Caki2 (cell line): ENCODE measurements at regions not wholly inside any gene's neighbourhood (a gene's known extent, or its start where the extent isn't known, plus 50 kb on each side); places are given as distances from the start of the nearest gene placed in this dataset.
"Not testable (repeated sequence)": the region's sequence is repeated elsewhere in the genome, so short reads cannot be mapped to it uniquely, and the experiment has no call there.

ENCODE experiments used
- DNase-seq: peaks from one replicate; pipeline ENCODE4 v3.0.0-alpha.2; 2015; ENCODE audit warnings: low read depth
- in situ Hi-C: cut with HindIII; loops from 2 replicates; pipeline ENCODE4 v1.10.0; 2016; ENCODE audit warnings: low sequenced_read_pairs, low pct_unique_long_range_greater_than_20kb, mixed read lengths

DNA sequence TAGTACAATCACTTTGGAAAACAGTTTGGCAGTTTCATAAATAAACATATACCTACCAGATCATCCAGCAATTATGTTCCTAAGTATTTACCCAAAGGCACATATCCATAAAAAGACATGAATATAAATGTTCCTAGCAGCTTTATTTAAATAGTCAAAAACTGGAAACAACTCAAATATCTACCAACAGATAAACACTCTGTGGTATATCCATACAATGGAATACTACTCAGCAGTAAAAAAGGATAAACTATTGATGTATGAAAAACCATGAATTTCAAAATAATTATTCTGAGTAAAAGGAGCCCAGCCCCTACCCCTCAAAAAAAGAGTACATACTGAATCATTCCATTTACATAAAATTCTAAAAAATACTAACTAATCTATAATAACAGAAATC lies 232.7 kb upstream of the SLC30A5 start:
- in situ Hi-C loops: no loop called here
- no peak for DNase-seq

DNA sequence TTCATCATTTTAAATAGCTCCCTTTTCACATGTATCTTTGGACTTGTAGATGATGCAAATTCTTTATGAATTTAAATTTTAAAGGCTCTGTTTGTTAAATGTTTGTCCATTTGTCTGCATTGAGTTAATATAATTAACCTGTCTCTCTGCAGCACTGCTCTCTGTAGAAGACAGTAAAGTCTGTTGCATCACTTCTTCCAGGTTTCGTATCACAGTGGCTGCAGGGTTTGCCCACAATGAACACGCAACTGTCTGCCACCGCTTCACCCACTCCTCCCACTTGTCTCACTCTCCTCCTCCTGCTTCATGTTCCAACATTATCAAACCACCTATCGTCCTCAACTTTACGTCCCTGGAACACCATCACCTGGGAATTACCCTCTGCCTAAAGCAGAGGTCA lies 231.3 kb upstream of the SLC30A5 start:
- no peak for DNase-seq

DNA sequence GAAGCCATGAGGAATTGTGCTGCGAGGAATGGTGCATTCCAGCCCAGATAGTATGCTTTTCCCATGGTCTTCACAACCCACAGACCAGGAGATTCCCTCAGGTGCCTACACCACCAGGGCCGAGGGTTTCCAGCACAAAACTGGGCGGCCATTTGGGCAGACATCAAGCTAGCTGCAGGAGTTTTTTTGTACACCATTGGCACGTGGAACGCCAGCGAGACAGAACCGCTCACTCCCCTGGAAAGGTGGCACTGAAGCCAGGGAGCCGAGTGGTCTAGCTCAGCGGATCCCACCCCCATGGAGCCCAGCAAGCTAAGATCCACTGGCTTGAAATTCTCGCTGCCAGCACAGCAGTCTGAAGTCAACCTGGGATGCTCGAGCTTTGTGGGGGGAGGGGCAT lies 228.6 kb upstream of the SLC30A5 start:
- DNase-seq, in situ Hi-C loops: not testable (repeated sequence)

More for the DNA sequence above, 231.3 kb upstream of the SLC30A5 start:
- in situ Hi-C loops: no loop called here

DNA sequence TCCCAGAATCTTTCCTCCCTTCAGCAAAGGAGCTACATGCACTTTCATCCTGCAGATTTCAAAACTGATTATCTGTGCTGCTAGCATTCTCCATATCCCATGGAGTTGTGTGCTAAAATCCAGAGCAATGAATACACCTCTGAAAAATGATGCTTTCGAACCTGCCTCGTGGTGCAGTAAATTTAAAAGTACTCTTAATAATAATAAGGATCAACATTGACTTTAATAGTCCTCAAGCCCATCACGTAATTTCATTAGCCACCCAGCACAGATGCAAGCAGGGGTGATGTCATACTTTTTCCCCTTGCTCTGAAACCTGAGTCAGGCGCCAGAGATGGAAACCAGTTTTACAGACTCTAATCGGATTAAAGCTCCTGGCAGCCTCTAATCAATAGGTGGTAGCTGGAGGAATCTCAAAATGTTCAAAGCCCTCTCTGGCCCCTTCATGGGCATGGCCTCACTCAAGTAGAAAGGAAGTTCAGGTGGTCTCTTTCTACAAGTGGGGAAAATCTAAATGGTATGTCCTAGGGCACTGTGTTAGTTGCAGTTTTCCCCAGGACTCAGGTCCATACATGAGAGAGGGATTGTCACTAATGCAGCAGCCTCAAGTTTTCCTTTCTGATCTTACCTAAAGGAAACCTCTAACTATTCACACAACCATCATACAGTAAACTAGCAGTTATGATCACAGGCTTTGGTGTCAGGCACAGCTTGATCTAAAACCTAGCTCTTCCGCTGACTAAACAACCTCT lies 221.6 kb upstream of the SLC30A5 start:
- in situ Hi-C loops: no loop called here
- DNase-seq: no peak

DNA sequence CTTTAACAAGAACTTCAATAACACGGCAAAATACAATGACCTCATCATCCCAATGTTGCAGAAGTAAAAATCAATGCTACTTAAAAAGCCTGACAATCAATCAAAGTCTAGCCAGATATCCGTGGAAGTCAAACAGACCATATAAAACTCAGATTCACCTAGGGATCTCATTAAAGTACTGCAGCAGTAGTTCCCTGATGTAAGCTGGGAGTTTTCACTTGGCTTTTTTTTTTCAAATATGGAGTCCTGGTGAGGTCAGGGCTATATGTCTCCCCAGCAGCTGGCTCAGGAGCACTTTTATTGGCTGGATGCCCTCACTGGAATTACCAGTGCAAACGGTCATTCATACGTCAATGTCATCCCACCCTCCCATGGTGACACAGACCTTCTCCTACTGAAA lies 220.6 kb upstream of the SLC30A5 start:
- DNase-seq: no peak
- in situ Hi-C loops: no loop called here

DNA sequence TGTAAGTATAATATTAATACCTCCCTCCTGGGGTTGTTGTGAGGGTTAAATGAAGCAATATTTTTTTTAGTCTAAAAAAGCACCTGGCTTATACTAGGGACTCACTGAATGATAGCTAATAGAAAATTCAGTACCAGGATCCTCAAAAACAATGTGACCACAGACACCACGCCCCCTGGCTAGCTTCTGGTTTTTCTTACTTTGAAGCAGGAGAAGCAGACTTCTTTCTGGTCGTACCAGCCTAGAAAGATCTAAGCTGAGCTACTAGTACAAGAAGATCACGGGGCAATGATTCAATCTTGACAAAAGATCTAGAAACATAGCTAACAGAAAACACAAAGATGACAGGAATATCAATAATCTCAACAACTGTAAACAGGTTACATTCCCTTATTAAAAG lies 218.5 kb upstream of the SLC30A5 start:
- DNase-seq: no peak
- in situ Hi-C loops: no loop called here

DNA sequence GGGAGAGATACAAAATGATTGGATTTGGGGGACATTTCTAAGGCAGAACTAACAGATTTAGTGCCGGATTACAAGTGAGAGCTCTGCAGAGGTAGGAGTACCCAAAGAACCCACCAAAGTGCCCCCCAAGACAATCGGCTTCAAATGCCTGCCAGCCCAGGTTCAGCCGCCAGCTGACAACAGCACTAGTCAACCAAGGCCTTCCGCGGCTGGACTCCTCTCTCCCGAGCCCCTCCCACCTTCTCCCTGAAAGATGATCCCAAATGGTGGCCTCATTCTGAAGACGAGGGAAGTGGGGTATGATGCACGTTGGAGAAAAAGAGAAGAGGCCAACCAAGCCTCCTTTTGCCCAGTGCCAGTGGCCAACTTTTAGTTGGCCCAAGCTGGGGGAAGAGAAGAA lies 210.4 kb upstream of the SLC30A5 start:
- in situ Hi-C loops: no loop called here
- no peak for DNase-seq

DNA sequence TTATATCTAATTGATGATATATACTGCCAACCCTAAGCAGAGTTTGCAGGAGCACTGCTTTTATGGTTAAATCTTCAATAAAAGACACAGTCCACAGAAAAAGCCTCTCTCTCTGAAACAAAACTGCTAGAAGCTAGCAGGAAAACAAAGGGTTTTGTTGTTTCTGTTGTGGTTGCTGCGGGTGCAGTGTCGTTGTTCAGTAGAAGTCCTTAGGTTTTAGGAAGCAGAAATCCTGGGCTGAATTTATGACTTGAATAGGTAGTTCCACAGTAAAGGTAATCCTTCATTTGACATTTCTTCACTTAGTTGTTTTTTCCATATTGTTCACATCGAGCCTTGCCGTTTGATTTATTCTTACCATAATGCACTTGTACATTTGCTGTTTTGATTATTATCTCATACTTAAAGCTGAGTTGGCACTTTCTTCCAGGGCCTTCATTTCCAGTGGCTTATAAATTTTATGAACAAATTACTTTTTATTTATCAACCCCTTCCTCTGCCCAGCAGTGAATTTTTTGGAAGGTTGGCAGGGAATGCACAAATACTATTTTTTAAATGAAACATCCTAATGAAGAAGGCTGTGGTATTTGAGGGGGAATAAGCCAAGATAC lies 209.6 kb upstream of the SLC30A5 start:
- in situ Hi-C loops: no loop called here

DNA sequence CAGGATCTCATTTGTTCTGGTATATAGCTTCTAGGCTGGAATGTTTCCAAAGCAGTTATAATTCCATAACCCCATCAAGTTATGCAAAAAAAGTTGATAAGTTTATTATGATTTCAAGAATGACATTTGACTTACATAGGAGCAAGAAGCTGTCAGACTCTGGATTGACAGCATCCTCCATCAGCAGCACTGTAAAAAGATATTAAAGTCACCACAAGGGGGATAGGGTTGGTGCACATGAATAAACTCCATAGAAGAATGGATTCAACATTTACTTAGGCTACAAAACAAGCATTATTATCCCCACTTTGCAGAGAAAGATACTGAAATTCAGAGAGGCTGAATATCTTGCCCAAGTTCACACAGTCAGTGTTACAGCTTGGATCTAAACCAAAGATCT lies 208.9 kb upstream of the SLC30A5 start:
- in situ Hi-C loops: no loop called here

More for the DNA sequence above, 209.6 kb upstream of the SLC30A5 start:
- DNase-seq: no peak

DNA sequence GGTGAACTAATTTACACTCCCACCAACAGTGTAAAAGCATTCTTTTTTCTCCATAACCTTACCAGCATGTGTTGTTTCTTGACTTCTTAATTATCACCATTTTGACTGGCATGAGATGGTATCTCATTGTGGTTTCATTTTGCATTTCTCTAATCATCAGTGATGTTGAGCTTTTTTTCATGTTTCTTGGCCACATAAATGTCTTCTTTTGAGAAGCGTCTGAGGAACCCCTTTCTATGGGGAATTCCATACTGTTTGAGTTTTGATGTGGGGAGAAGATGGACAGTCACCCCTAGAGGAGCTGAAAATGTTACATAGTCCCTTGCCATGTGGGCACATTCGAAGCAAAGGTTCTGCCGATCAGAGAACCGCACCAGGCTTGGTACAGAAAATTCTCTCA lies 207.0 kb upstream of the SLC30A5 start:
- no peak for DNase-seq
- in situ Hi-C loops: no loop called here

More for the DNA sequence above, 208.9 kb upstream of the SLC30A5 start:
- DNase-seq: no peak

DNA sequence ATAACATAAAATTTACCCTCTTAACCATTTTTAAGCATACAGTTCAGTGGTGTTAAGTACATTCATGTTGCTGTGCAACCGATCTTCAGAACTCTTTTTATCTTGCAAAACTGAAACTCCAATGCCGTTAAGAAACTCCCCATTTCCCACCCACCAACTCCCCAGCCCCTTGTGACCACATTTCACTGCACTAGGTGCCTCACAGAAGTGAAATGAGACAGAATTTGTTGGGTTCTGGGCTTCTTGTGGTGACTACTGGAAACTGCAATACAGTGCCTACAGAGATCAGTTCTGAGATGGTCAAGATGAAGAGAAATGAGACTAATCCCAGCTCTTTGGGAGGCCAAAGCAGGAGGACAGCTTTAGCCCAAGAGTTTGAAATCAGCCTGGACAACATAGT lies 202.1 kb upstream of the SLC30A5 start:
- no peak for DNase-seq
- in situ Hi-C loops: no loop called here

DNA sequence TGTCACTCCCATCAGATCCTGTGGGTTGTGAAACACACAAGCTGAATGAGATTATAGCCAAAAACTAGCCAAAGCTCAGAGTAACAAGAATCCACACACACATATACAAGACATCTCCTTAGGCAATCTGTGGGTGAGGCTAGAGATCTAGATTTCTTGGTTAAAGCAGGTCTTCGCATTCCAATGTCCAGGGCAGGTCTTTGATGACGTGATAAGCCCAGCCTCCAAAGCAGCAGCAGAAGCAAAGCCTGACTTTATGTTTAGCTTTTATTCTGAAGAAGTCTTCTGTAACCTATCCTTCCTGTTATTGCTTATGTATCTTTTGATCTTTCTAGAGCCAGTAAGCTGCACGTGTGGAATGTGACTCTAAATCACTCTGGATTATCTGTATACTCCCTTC lies 199.1 kb upstream of the SLC30A5 start:
- in situ Hi-C loops: no loop called here
- DNase-seq: no peak

DNA sequence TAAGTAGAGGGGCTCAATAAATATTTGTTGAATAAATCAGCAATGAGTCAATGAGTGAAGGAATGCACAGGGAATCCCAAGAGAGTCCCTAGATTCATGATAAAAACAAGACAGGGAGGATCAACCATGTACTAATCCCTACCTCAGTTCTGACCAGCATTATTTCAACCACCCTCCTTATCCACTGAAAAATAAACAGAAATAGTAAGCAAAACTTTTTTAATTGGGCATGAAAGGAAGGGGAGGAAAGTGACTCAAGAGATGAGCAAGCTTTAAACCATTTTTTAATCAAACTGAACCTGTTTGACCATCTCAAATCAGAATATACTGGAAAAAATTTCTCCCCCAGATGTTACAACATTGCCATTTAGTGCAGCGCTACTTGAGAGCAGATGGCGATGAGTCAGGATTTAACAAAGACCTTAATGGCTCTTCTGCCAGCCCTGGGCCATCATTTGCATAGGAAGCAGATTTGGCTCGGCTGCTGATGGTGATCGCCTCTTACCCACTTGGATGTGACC lies 194.8 kb upstream of the SLC30A5 start:
- in situ Hi-C loops: no loop called here
- DNase-seq: peak; percentile 2

DNA sequence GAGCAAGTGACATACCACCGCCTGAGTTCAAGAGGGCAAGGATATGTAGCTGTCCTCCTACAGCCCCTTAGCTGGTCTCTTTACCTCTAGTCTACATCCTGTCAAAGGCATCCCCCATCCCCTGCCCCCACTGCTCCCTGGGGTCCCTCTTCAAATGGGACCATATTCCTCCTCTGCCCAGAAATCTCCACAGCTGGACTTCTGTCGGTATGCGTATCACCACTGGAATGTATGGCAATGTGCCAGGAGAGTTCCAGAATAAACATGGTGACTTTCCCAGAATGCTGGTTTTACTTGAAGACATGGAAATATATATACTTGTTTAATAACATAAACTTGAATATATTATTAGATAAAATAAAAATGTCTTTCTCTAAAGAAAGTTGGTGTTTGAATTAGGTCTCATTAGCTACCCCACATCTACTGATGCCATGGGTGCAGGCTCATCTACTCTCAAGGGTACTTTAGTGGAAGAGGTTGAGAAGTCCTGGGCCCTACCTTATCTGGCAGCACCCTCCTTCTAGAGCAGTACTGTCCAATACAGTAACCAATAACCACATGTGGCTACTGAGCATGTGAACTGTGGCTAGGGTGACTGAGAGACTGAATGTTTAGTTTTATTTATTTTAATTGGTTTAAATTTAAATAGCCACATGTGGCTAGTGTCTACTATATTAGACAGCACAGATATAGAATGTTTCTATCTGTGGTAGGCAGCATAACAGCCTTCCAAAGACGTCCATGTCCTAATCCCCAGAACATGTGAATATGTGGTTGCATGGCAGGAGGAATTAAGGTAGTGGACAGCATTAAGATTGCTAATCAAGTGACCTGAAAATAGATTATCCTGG lies 181.7 kb upstream of the SLC30A5 start:
- no peak for DNase-seq
- in situ Hi-C loops: no loop called here

DNA sequence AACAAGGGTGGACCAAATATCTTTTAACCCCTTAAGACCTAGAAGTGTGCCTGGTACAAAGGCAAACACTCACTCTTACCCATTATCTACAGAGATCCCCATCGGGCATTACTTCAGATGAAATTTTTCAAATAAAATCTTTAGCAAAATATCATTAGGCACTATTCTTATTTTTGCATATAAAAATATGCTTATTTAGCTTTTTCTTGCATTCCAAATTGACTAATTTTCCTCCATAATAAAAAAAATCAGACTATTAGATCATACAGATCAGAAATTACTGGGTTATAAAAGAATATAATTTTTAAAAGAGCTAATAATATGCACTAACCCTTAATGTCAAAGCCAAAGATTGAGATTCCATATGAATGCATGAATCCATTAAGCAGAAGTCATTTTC lies 178.7 kb upstream of the SLC30A5 start:
- DNase-seq: no peak
- in situ Hi-C loops: no loop called here

DNA sequence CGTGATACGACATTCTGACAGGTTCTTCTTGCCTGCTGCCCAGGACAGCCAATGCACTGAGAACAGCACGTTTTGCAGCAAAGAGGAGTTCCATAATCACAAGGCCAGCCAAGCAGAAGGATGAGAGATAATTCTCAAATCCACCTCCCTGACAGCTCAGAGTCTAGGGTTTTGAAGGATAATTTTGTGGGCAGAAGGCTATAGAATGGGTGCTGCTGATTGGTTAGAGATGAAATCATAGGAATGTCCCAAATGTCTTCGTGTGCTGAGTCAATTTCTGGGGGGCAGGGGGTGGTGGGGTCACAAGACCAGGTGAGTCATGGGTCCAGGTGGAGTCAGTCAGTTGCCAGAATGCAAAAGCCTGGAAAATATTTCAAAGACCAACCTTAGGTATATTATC lies 175.5 kb upstream of the SLC30A5 start:
- no peak for DNase-seq
- in situ Hi-C loops: no loop called here

DNA sequence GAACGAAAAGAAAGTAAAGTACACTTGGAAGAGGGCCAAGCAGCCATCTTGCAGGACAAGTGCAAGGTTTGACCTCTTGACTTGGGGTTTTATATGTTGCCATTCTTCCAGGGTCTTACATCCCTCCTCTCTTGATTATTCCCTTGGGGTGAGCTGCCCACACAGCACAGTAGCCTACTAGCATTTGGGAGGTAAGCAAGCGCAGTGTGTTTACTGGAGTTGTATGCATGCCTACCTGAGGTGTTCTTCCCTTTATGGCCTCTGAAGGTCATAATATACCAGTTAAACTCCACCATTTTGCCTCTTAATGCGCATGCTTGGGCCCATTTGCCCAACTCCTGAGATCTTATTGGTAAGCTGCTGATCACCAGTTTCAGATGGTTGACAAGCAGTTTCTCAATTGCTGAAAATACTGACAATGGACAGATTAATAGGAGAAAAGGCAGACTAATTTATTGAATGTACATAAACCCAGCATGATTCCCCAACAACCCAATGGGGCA lies 173.8 kb upstream of the SLC30A5 start:
- in situ Hi-C loops: no loop called here
- no peak for DNase-seq

DNA sequence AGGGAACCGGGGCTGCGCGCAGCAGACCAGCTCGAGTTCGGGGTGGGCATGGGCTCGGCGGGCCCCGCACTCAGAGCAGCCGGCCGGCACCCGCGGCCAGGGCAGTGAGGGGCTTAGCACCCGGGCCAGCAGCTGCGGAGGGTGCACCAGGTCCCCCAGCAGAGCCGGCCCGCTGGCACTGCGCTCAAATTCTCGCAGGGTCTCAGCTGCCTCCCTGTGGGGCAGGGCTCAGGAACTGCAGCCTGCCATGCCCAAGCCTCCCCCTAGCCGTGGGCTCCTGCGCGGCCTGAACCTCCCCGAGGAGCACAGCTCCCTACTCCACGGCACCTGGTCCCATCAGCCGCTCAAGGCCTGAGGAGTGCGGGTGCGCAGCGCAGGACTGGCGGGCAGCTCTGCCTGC lies 172.9 kb upstream of the SLC30A5 start:
- in situ Hi-C loops: no loop called here
- DNase-seq: no peak
